HG02678 (cell line): ENCODE measurements at regions not wholly inside any gene's neighbourhood (a gene's known extent, or its start where the extent isn't known, plus 50 kb on each side); places are given as distances from the start of the nearest gene placed in this dataset.

Experiments
- ATAC-seq: cut with Tn5 transposase; IDR thresholded peaks from one replicate; pipeline ENCODE4 v1.9.1; 2021; ENCODE audit warnings: mild to moderate bottlenecking, moderate library complexity; ENCODE audit not compliant: unreplicated experiment

DNA sequence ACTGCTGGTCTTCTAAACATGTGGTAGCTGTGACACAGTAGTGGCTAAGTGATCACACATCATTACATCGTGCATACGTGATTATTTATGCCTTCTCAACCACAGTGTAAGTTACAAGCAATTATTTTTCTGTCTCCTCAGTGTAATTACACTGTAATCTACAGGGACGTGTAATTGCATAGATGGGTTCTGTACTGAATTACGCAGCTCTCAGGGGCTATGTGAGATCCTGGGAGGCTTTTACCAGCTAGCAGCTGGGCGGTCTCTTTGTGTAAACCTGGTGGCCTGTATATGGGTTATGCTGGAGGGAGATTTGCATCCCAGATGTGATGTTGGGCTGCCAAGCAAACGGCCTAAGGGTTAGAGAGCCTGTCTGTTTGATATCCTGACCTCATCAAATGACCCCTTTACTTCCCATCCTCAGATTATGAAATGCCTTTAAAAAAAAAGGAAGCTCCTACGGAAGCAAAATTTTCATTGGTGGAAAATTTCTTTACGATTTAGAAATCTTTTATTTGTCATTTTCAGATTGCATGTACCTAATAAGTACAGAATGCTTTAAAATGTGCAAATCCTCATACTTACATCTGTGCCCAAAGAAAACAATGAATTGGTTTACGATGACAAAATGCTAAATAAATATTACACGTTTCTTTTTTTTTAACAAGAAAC is 402.8 kb upstream of the JAG1 start:
- ATAC-seq, result no peak

DNA sequence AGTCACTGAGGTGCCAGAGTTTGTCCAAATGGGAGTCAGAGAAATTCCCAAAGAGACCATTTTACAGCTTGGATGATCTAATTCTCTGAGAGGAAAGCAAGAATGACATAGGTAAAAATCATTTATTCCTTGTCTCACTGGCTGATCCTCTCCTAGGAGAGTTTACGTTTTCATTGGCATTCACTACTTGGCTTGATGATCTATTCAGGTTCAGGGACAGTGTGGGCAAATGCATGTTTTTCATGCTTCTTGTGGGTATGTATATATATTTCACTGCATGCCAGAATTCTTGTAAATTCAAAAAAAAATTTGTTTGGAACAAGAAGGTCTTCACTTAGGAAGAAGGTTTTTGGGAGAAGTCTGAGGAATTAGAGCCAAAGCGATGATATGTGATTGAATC is 403.4 kb upstream of the JAG1 start:
- no peak for ATAC-seq

DNA sequence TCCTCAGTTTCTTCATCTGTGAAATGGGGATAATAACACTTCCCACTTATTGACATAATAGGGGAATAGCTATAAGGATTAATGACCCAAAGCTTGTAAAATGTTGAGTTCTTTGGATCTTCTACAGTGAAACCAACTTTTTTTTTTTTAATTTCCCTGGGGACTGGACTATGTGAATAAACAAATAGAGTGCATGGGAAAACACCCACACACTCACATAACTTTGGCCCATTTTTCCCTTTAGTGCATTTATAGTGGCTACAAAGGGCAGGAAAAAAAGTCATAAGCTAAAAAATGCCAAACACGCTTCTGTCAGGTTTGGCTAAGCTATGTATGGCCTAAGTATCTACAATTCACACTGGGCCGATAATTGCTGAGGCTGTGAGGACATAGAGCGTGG is 406.2 kb upstream of the JAG1 start:
- no peak for ATAC-seq

DNA sequence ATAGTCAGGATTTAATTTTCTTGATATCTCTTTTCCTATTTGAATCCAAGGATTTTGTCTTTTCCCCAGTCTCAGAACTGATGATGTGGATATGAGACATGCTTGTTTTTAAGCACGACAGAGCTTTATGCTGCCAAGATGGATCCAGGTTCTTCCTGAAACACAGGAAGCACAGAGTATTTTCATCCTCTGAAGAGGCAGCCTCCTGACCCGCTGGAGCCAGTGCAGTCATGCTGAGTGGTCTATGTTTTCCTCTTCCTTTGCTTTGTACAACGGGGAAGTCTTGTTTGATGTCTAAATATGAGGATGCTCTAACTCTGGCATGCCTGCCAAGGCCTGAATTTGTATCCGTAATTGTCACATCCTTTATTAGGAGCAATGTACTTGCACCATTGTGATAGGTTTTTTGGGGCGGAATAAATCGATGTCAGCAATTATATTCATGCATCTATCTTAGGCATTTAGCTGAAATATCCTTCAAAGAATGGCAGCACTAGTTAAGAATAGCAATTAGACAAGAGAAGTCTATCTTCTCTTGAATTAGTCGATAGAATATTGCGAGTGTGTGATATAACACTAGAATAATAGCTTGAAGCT is 407.1 kb upstream of the JAG1 start:
- no peak for ATAC-seq

DNA sequence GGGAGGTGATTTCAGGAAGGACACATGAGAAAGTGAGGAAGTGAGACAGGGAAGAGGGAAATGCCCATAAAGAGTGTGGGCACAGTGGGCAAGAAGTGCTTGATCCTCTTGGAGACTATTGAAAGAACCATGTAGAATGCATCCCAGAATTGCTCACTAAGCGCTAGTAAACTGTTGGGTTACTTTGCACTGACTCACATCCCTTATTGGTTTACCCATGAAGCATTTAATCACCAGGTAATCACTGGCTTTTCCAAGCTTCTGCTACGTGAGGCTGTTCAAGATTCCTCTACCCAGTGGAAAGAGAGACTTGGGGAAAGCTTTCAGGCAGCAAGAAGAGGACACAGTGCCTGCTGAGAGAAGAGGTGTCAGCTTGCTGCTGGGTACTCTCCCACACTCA is 410.0 kb upstream of the JAG1 start:
- no peak for ATAC-seq

DNA sequence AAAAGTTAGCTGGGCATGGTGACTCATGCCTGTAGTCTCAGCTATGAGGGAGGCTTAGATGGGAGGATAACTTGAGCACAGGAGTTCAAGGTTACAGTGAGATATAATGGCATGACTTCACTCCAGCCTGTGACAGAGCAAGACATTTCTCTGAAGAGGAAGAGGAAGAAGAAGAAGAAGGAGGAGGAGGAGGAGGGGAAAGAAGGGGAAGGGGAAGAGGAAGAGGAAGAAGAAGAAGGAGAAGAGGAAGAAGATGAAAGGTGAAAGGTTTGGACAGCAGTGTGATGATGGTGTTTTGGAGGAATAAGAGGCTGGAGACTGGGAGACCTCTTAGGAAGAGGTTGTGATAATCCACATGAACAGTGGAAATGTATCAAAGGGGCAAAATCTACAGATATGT is 410.7 kb upstream of the JAG1 start:
- no peak for ATAC-seq

DNA sequence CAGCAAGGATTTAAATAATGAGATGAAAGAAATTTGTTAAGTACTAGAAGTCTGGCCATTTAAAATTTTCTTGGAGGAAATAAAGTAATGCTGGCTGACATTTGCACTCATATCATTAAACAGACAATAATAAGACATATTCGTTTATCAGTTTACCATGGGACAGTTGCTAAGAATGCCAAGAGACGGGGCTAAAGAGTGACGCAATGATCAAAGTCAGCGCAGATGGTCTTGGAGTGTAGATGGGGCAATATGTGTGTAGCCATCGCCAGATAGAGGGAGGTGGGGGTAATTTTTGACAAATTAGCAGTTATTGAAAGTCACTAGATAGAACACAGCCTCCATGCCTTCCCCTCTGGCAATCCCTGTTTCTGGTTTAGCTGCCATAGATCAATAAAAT is 413.2 kb upstream of the JAG1 start:
- ATAC-seq, result no peak

DNA sequence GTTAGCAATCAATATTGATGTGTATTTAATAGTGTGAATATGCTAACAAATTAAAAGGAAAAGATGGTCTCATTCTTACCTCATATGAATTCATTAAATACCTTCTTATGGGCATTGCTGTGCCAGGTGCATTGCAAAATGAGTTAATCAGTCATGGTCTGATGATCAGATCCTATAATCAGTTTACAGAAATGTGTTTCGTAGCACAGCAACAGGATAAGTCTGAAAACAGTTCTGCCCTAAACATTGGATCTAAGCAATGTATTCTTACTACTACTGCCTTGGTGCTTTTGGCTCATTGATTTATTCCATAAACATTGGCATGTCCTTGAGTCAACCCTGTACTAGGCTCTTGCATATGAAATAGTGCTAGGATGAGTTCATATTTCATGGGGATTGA is 417.0 kb upstream of the JAG1 start:
- no peak for ATAC-seq

DNA sequence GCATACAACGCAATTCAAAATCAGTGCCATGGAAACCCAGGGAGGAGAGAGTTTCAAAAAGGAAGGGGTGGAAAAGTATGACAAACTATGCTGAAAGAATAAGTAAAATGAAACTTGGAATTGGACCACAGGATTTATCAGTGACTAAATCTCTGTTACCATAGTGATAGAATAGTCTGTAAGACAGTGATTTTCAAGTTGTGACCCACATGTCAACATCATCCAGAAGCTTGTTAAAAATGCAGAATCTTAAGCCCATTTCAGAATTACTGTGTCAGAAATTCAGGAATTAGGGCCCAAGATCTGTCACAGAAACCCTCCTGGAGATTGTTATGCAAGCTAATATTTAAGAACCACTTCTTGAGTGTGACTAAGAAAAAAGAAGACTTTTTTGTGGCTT is 417.7 kb upstream of the JAG1 start:
- no peak for ATAC-seq

DNA sequence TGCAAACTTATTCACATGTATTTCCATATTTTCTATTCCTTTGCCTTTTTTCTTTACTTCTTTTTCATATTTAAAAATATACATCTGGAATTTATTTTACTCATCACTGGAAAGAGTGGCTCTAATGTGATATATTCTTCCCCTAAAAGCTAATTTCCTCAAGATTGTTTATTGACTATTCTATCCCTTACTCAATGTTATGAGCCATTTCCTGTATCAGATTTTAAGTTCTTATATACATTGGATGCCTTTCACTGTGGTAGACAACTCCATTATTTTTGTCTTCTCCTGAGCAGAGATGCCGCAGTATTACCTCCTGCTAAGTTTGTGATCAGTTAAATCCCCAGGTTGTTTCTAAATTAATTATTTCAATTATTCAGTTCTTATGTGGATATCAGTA is 418.4 kb upstream of the JAG1 start:
- ATAC-seq, result no peak

DNA sequence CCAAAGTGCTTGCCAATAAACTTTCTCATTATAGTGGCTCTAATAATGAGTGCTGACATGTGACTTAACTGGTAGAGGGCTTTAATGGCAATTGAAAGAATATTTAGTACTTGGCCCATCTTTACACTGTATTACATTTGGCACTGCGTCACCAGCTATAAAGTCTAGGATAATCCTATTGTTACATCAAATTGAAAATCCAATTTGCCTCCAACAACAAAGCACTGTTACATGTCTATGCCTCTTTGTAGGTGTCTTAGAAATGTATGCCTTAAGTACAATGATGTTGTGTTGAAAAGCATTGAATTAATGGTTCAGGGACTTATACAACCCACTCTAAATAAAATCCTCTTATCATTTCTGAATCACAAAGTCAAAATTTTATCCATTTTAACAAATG is 420.4 kb upstream of the JAG1 start:
- no peak for ATAC-seq

DNA sequence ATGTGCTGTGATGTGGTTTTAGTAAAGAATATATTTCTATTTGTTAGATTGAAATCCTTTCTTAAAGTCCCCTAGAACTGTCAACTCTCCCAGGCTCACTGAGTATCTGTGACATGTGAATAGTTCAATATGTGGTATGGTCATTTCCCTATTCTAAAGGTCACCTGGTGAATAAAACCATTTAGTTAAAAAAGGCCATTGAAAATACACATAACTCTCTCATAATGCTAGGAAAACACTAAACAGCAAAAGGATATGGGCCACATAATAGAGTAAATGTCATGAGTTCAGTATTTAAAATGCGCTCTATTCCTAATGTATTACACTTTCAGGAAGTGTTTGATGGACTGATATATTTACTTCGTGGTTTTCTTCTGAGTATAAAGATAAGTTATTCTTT is 420.9 kb upstream of the JAG1 start:
- ATAC-seq, result no peak

DNA sequence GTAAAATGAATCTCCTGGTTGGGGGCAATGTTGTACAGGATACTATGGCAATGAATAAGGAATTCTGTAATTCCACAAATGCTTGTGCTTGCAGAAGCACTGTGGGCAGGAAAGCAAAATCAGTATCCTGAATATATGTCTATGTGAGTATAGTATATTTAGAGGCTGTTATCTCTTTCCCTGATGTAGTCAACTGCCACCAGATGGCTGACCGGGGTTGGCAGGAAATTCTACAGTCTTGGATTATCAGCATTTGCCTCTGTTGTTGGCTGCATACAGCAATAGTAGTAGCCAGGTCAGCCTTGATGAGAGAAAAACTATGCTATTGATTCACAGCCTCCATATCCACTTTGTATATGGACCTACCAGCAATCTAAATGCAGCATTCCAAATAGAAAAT is 425.1 kb upstream of the JAG1 start:
- no peak for ATAC-seq

DNA sequence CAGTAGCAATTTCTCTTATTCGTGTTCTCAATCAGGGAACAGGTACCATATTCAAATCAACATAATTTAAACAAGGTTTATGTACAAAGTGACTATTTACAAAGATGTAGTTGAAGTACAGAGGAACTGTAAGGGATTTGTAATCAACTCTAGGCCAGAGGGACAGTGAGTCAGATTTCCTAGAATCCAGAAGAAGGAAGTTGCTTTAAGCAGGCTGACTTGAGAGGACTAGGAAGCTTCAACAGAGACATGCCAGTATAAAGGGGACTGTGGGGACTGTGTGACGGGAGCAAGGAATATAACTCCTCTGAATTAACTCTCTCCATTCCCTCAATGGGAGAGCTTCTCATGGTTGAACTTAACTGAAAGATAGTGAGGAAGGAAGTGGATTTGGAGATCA is 427.4 kb upstream of the JAG1 start:
- no peak for ATAC-seq

DNA sequence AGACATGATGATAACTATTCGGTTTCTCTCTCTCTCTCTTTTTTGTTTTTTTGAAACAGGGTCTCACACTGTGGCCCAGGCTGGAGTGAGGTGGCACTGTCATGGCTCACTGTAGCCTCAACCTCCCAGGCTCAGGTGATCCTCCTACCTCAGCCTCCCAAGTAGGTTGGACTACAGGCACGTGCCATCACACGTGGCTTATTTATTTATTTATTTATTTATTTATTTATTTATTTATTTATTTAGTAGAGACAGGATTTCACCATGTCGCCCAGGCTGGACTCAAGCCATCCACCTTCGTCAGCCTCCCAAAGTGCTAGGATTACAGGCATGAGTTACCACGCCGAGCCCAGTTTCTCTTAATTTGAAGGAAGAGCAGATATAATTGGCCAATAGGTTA is 427.9 kb upstream of the JAG1 start:
- no peak for ATAC-seq

DNA sequence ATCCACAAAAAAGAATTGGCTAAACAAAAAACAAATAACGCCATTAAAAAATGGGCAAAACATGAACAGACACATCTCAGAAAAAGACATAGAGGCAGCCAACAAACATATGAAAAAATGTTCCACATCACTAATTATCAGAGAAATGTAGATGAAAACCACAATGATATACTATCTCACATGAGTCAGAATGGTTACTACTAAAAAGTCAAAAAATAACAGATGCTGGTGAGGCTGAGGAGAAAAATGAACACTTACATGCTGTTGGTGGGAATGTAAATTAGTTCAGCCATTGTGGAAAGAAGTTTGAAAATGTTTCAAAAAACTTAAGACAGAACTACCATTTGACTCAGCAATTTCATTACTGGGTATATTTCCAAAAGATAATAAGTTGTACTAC is 430.1 kb upstream of the JAG1 start:
- ATAC-seq, result no peak

DNA sequence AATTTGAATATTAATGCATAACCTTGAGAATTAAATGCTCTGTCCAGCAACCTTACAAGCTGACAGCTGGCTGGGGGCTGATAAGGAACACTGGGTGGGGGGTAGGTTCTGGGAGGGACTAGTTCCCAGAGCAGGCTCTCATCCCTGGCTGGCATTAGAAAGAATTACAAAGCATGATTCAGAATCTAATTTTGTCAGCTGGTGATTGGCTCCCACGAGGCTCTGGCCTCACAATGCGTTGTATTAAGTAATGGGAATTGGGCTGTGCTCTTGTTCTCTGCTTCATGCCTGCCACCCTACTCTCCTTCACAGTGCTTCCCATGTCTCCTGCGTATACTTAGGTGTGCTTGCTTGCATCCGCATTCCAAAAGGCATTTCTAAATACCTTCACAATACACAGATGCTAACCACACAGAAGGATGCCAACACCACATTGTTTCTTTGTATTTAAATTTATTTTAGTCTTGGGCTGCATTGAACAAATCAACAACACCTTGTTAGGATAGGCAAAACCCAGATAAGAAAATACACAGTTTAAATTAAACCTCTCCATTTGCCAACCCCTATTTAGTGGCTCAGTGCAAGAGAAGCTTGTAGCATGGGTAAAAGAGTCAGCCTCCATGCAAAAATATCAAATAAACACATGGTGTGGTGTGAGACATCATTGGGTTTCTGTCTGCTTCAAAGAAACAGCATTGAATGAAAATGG is 434.5 kb upstream of the JAG1 start:
- ATAC-seq, result no peak

DNA sequence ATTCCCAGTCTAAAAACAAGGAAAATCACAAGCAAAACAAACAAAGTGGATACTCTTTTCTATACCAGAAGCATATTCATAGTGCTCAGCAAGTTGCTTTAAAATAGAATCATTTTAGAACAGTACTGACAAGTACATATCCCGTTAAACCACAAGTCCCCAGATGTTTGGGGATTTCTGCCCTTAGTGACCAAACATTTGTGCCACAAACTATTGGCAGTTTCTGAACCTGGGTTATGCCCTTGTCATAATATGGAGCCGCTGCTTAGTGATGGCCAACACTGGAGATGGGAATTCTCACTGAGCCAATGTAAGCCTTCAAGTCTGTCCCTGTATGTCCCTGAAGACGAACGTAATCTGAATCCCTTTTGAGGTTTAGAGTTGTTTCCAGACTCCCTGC is 436.7 kb upstream of the JAG1 start:
- ATAC-seq, result no peak

DNA sequence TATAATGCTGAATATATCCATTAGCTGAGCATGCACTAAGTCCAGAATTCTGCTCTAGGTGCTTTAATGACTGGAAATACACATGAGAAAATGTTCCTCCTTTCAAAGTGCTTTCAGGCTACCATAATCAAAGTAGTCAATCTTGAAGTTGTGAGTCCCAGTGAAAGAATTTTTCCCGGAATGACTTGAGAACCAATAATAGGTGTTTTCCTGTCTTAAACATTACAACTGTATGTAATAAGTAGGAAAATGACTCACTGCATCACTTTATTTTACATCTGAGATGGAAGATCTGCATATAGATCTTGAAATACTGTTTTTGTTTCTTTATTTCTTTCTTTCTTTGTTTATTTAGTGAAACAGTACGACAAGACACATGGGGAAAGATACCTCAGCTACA is 437.4 kb upstream of the JAG1 start:
- no peak for ATAC-seq

DNA sequence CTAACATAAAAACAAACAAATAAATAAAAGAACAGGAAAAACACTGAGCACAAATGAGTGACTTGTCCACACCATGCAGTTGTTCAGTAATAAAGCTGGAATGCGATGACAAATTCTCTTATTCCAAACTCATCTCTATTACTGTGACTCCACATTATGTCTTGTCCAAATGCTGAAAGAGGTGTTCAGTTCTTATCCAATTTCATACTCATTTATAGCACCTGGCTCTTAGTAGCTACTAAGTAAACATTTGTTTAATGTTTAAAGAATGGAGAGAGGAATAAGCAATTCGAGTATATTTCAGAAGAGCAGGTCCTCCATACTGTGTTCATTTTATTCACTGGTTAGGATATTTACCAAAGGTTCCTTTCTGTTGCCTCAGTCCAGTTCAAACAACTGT is 439.0 kb upstream of the JAG1 start:
- ATAC-seq, result no peak

DNA sequence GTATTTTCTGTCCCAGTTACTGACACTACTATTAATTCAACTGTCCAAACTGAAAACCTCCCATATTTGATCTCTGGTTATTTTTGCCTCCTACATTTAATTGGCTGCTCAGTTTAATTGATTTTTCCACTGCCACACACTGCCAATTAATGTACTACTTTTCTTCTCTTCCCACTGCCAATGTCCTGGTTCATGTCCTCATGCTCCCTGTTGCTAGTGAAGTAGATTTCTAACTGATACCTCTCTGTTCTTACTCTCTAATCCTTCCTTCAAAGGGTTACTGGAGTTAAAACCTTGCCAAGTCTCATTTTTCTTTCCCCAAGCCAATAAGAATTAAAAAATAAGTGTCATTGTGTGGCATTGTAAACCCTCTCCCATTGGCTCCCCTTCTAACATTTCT is 440.6 kb upstream of the JAG1 start:
- ATAC-seq, result no peak

DNA sequence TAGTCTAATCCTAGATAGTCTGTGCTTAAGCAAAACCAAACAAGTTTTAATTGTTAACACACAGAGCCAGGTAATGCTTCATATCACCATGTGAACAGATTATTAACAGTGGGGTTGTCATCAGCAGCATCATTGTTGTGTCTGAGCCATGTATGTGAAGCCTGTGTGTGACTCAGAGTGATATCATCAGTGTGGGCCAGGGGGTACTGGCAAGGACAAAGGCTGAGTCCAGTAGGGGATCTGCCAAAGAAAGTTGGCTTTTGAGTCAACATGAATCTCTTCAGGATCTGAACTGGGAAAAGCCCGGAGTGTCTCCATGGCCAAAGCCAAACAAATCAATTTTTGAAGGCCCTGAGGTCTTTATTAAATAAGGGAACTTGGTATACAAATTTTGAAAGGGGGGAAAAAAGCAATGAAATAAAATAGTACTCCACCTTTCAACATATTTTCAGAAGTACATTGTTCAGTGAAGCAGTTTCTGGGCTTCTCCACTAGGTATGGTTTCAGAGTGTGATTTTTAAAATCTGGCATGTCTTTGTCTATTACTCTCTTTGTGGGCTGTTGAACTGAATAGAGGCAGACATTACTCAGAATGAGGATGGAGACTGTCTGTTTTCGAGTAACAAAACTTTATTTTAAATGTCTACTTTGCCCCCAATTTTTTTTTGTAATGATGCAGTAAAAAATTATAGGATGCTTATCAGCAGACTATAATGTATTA is 444.2 kb upstream of the JAG1 start:
- no peak for ATAC-seq
